Endothelial cell of umbilical vein (primary cell): ENCODE measurements at regions not wholly inside any gene's neighbourhood (a gene's known extent, or its start where the extent isn't known, plus 50 kb on each side); places are given as distances from the start of the nearest gene placed in this dataset.

Source experiments
- CTCF ChIP-seq, 2 donors: IDR thresholded peaks; 1 replicate in 1 of 2; 2 replicates in 1 of 2; pipeline ENCODE4 v1.5.1; 2011; ENCODE audit warnings: low read length in 2 of 2, mild to moderate bottlenecking in 2 of 2, moderate library complexity in 2 of 2, control low read depth in 1 of 2, inconsistent platforms in 1 of 2, low read depth in 1 of 2; ENCODE audit not compliant: insufficient read depth in 1 of 2; ENCODE audit errors: extremely low read depth in 1 of 2
- EZH2 ChIP-seq: IDR thresholded peaks from 2 replicates; pipeline ENCODE4 v1.6.1; 2012; ENCODE audit warnings: borderline replicate concordance, low read depth, mild to moderate bottlenecking, moderate library complexity, low read length, inconsistent platforms; ENCODE audit not compliant: severe bottlenecking
- POLR2A ChIP-seq: IDR thresholded peaks from 2 replicates; pipeline ENCODE4 v1.6.1; 2012; ENCODE audit warnings: low read depth, mild to moderate bottlenecking, control low read depth, low read length

- TF ChIP-seq EZH2, result no peak
- no peak for TF ChIP-seq POLR2A
- TF ChIP-seq CTCF (IDR thresholded peaks at IDR 0.05; ENCODE audit: extremely low read depth in 1 of 2, insufficient read depth in 1 of 2, low read depth in 1 of 2, low read length in 2 of 2), result no peak
Measured at GRCh38 chr3:67215690-67216089, 217.6 kb downstream of the KBTBD8 start.
